ENCODE measurements at regions not wholly inside any gene's neighbourhood (a gene's known extent, or its start where the extent isn't known, plus 50 kb on each side); places are given as distances from the start of the nearest gene placed in this dataset.

- no peak for DNase-seq (ENCODE audit: insufficient read length, low spot score)
- FAIRE-seq: no peak
- no peak for TF ChIP-seq CTCF (IDR thresholded peaks at IDR 0.05; ENCODE audit: insufficient read depth, missing control alignments)
Observed at GRCh38 chr4:90069151-90069550, 58.0 kb upstream of the CCSER1 start.

GRCh38 chr4:90071289-90072235 is 55.6 kb upstream of the CCSER1 start:
- DNase-seq (ENCODE audit: insufficient read length, low spot score): no peak
- no peak for TF ChIP-seq CTCF (IDR thresholded peaks at IDR 0.05; ENCODE audit: insufficient read depth, missing control alignments)
- no peak for FAIRE-seq

GRCh38 chr4:90074322-90074886 is 52.8 kb upstream of the CCSER1 start:
- no peak for FAIRE-seq
- DNase-seq (ENCODE audit: insufficient read length, low spot score): no peak
- no peak for TF ChIP-seq CTCF (IDR thresholded peaks at IDR 0.05; ENCODE audit: insufficient read depth, missing control alignments)
